ENCODE measurements at regions not wholly inside any gene's neighbourhood (a gene's known extent, or its start where the extent isn't known, plus 50 kb on each side); places are given as distances from the start of the nearest gene placed in this dataset.

DNA sequence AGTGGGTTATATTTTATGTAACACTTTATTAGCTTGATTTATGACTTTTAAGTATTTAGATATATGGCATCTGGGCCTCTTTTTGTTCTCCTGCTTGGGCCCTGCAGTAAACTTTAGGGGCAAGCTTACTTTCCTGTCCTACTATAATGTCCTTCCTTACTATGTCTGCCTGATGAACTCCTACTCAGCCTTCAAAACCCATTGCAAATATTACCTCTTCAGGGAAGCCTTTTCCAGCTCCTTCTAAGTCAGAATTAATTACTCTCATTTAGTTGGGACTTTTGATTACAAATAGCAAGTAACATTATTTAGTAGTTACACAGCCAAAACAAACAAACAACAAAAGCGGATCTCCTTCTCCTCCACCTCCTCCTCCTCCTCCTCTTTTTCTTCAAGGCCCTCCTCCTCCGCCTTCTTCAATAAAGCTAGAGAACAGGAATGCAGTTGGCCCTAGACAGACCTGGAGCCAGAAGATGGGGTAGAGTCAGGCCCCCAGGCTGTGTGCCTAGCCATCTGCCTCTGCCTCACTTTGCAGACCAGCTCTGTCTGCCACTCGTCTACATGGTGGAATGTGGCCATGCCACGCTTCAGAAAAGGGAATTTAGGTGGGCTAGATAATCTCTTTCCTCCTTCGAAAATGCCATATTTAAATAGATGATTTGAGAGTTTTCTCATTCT is 301.2 kb downstream of the SP3 start:
- TF ChIP-seq, protein P1, sequence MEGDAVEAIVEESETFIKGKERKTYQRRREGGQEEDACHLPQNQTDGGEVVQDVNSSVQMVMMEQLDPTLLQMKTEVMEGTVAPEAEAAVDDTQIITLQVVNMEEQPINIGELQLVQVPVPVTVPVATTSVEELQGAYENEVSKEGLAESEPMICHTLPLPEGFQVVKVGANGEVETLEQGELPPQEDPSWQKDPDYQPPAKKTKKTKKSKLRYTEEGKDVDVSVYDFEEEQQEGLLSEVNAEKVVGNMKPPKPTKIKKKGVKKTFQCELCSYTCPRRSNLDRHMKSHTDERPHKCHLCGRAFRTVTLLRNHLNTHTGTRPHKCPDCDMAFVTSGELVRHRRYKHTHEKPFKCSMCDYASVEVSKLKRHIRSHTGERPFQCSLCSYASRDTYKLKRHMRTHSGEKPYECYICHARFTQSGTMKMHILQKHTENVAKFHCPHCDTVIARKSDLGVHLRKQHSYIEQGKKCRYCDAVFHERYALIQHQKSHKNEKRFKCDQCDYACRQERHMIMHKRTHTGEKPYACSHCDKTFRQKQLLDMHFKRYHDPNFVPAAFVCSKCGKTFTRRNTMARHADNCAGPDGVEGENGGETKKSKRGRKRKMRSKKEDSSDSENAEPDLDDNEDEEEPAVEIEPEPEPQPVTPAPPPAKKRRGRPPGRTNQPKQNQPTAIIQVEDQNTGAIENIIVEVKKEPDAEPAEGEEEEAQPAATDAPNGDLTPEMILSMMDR (IDR thresholded peaks at IDR 0.05; ENCODE audit: control insufficient read depth, extremely low read depth, insufficient read depth): no peak
- H3K4me3 ChIP-seq (ENCODE audit: low read depth, low read length): no peak overlapping the region
- no peak for DNase-seq (ENCODE audit: low read depth)

GRCh38 chr2:173664513-173664910 is 300.7 kb downstream of the SP3 start:
- DNase-seq (ENCODE audit: low read depth): no peak
- no peak overlapping the region for H3K4me3 ChIP-seq (ENCODE audit: low read depth, low read length)
- TF ChIP-seq, protein P1 (IDR thresholded peaks at IDR 0.05; ENCODE audit: control insufficient read depth, extremely low read depth, insufficient read depth): no peak

- no peak for DNase-seq (ENCODE audit: low read depth)
- H3K4me3 ChIP-seq (ENCODE audit: low read depth, low read length): no peak overlapping the region
- TF ChIP-seq, protein P1 (IDR thresholded peaks at IDR 0.05; ENCODE audit: control insufficient read depth, extremely low read depth, insufficient read depth): no peak
Measured at GRCh38 chr2:173666171-173666888, 298.8 kb downstream of the SP3 start.

GRCh38 chr2:173667014-173667413 is 298.2 kb downstream of the SP3 start:
- TF ChIP-seq, protein P1 (IDR thresholded peaks at IDR 0.05; ENCODE audit: control insufficient read depth, extremely low read depth, insufficient read depth): no peak
- DNase-seq (ENCODE audit: low read depth): no peak
- no peak overlapping the region for H3K4me3 ChIP-seq (ENCODE audit: low read depth, low read length)

- H3K4me3 ChIP-seq (ENCODE audit: low read depth, low read length): no peak overlapping the region
- TF ChIP-seq, protein P1 (IDR thresholded peaks at IDR 0.05; ENCODE audit: control insufficient read depth, extremely low read depth, insufficient read depth): 0 out of 2 replicates have a peak, but pooled peaks have one; percentile 8
- DNase-seq (ENCODE audit: low read depth): no peak
Measured at GRCh38 chr2:173667415-173667814, 297.8 kb downstream of the SP3 start.

GRCh38 chr2:173669271-173669853 is 295.8 kb downstream of the SP3 start:
- TF ChIP-seq, protein P1 (IDR thresholded peaks at IDR 0.05; ENCODE audit: control insufficient read depth, extremely low read depth, insufficient read depth): no peak
- no peak for DNase-seq (ENCODE audit: low read depth)
- H3K4me3 ChIP-seq (ENCODE audit: low read depth, low read length): no peak overlapping the region

Measured in LNCaP clone FGC (cell line).